Chondrocyte (in vitro differentiated cells): ENCODE measurements at regions not wholly inside any gene's neighbourhood (a gene's known extent, or its start where the extent isn't known, plus 50 kb on each side); places are given as distances from the start of the nearest gene placed in this dataset.
A peak's percentile ranks its signal among the peaks of the same experiment; 100 is the strongest.

Experiments used
- DNase-seq: peaks from one replicate; pipeline ENCODE4 v3.0.0; 2021; ENCODE audit warnings: mixed read lengths, low spot score
- H3K27ac Mint-ChIP-seq: one replicate; pipeline ENCODE4 v1.8.0; 2021; ENCODE audit warnings: mild to moderate bottlenecking, moderate library complexity, mixed read lengths; ENCODE audit not compliant: unreplicated experiment
- H3K27me3 Mint-ChIP-seq: 2 replicates; pipeline ENCODE4 v1.8.0; 2021; ENCODE audit warnings: low read depth, mixed read lengths
- H3K36me3 Mint-ChIP-seq: 2 replicates; pipeline ENCODE4 v1.8.0; 2021; ENCODE audit warnings: low read depth, mixed read lengths
- H3K4me1 Mint-ChIP-seq: 2 replicates; pipeline ENCODE4 v1.8.0; 2021; ENCODE audit warnings: low read depth, mild to moderate bottlenecking, mixed read lengths
- H3K4me3 Mint-ChIP-seq: one replicate; pipeline ENCODE4 v1.8.0; 2021; ENCODE audit warnings: mild to moderate bottlenecking, moderate library complexity, mixed read lengths; ENCODE audit not compliant: unreplicated experiment
- H3K9me3 Mint-ChIP-seq: 2 replicates; pipeline ENCODE4 v1.8.0; 2021; ENCODE audit warnings: low read depth, mixed read lengths
- CTCF ChIP-seq: fragments of 200-600 bp; sonication (generic); IDR thresholded peaks from 2 replicates; pipeline ENCODE4 v1.5.0; 2021; ENCODE audit warnings: antibody characterized with exemption, mild to moderate bottlenecking, moderate library complexity

- Mint-ChIP-seq H3K4me1 (no peaks in the 10 kb centered on the region), H3K36me3 (no peaks in the 10 kb centered on the region), H3K4me3 (no peak overlapping the region), H3K9me3 (no peaks in the 10 kb centered on the region), H3K27me3 (peaks cover 4% of the 10 kb centered on the region), H3K27ac (no peak overlapping the region)
- TF ChIP-seq CTCF: peak; percentile 86
- DNase-seq: no peak
These were observed 53.6 kb upstream of the DYNC1I1 start for GRCh38 chr7:95718577-95719410.

- Mint-ChIP-seq H3K36me3 (peaks cover 5% of the 10 kb centered on the region), H3K4me1 (peaks cover 5% of the 10 kb centered on the region), H3K9me3 (peaks cover 9% of the 10 kb centered on the region), H3K27ac (no peak overlapping the region), H3K4me3 (no peak overlapping the region), H3K27me3 (no peaks in the 10 kb centered on the region)
- TF ChIP-seq CTCF: no peak
- DNase-seq: no peak
These were observed 55.8 kb upstream of the DYNC1I1 start for GRCh38 chr7:95716357-95717122.

GRCh38 chr7:95715274-95715673 lies 57.1 kb upstream of the DYNC1I1 start:
- no peak for TF ChIP-seq CTCF

GRCh38 chr7:95710711-95711110 lies 61.6 kb upstream of the DYNC1I1 start:
- H3K36me3 Mint-ChIP-seq: peaks cover 9% of the 10 kb centered on the region
- peaks cover 5% of the 10 kb centered on the region for H3K4me1 Mint-ChIP-seq
- no peak overlapping the region for H3K27ac Mint-ChIP-seq
- no peak overlapping the region for H3K4me3 Mint-ChIP-seq
- no peak for DNase-seq
- H3K27me3 Mint-ChIP-seq: no peaks in the 10 kb centered on the region
- TF ChIP-seq CTCF: no peak
- peaks cover 29% of the 10 kb centered on the region for H3K9me3 Mint-ChIP-seq

More at GRCh38 chr7:95715274-95715673, 57.1 kb upstream of the DYNC1I1 start:
- Mint-ChIP-seq H3K4me3 (no peak overlapping the region), H3K9me3 (peaks cover 16% of the 10 kb centered on the region), H3K36me3 (peaks cover 5% of the 10 kb centered on the region), H3K4me1 (peaks cover 5% of the 10 kb centered on the region), H3K27me3 (no peaks in the 10 kb centered on the region), H3K27ac (no peak overlapping the region)
- no peak for DNase-seq

GRCh38 chr7:95700917-95701316 lies 71.4 kb upstream of the DYNC1I1 start:
- Mint-ChIP-seq H3K27me3 (no peaks in the 10 kb centered on the region), H3K9me3 (peaks cover 14% of the 10 kb centered on the region), H3K27ac (no peak overlapping the region), H3K36me3 (peaks cover 1% of the 10 kb centered on the region), H3K4me1 (no peaks in the 10 kb centered on the region), H3K4me3 (no peak overlapping the region)
- TF ChIP-seq CTCF: no peak
- no peak for DNase-seq
